Myocyte (in vitro differentiated cells): ENCODE measurements at regions not wholly inside any gene's neighbourhood (a gene's known extent, or its start where the extent isn't known, plus 50 kb on each side); places are given as distances from the start of the nearest gene placed in this dataset.

Experiments used
- DNase-seq: peaks from one replicate; pipeline ENCODE4 v3.0.0-alpha.2; 2012; ENCODE audit warnings: low read depth

- no peak for DNase-seq
These were observed 95.7 kb downstream of the PAX1 start for GRCh38 chr20:21801193-21801592.

- no peak for DNase-seq
These were observed 92.9 kb downstream of the PAX1 start for GRCh38 chr20:21798384-21798783.

- no peak for DNase-seq
These were observed 90.6 kb downstream of the PAX1 start for GRCh38 chr20:21796059-21796458.

GRCh38 chr20:21788082-21788481 lies 82.6 kb downstream of the PAX1 start:
- no peak for DNase-seq

- DNase-seq, result no peak
These were observed 76.1 kb downstream of the PAX1 start for GRCh38 chr20:21781446-21782075.

GRCh38 chr20:21780528-21780927 lies 75.1 kb downstream of the PAX1 start:
- DNase-seq, result no peak
